ENCODE measurements at regions not wholly inside any gene's neighbourhood (a gene's known extent, or its start where the extent isn't known, plus 50 kb on each side); places are given as distances from the start of the nearest gene placed in this dataset.

- DNase-seq (ENCODE audit: low read depth), result no peak
- no peak overlapping the region for H3K4me3 ChIP-seq (ENCODE audit: control insufficient read depth, low read depth, low read length)
- no peak for TF ChIP-seq CTCF (IDR thresholded peaks at IDR 0.05; ENCODE audit: control insufficient read depth, insufficient read depth, low read depth, low read length, missing control alignments)
Observed at GRCh38 chr4:128342762-128343161, 55.1 kb upstream of the PGRMC2 start.

GRCh38 chr4:128341634-128342033, 54.0 kb upstream of the PGRMC2 start:
- no peak for TF ChIP-seq CTCF (IDR thresholded peaks at IDR 0.05; ENCODE audit: control insufficient read depth, insufficient read depth, low read depth, low read length, missing control alignments)
- no peak overlapping the region for H3K4me3 ChIP-seq (ENCODE audit: control insufficient read depth, low read depth, low read length)
- DNase-seq (ENCODE audit: low read depth), result no peak

GRCh38 chr4:128338634-128339355, 51.2 kb upstream of the PGRMC2 start:
- peak; percentile 86 for DNase-seq (ENCODE audit: low read depth)
- TF ChIP-seq CTCF (IDR thresholded peaks at IDR 0.05; ENCODE audit: control insufficient read depth, insufficient read depth, low read depth, low read length, missing control alignments), result no peak
- H3K4me3 ChIP-seq (ENCODE audit: control insufficient read depth, low read depth, low read length), result no peak overlapping the region

GRCh38 chr4:128337863-128338262, 50.2 kb upstream of the PGRMC2 start:
- no peak for TF ChIP-seq CTCF (IDR thresholded peaks at IDR 0.05; ENCODE audit: control insufficient read depth, insufficient read depth, low read depth, low read length, missing control alignments)
- H3K4me3 ChIP-seq (ENCODE audit: control insufficient read depth, low read depth, low read length), result no peak overlapping the region
- DNase-seq (ENCODE audit: low read depth), result no peak

Data from AG09309 (cell line).